Caco-2 (cell line): ENCODE measurements at regions not wholly inside any gene's neighbourhood (a gene's known extent, or its start where the extent isn't known, plus 50 kb on each side); places are given as distances from the start of the nearest gene placed in this dataset.

Experiments used
- BruUV-seq: library from RNA; stranded (reverse); fragments of 400-500 nt; replicated peaks from 2 replicates; lab custom pipeline; 2021; lab: Mats Ljungman, UMichigan
- CTCF ChIA-PET: fragments of 300-600 bp; sonication (Branson Sonifier 250); formaldehyde crosslinking; loops from one replicate; lab custom pipeline; 2022; ENCODE audit warnings: antibody characterized with exemption; lab: Charles Lee
- POLR2A ChIA-PET: fragments of 300-600 bp; sonication (Branson Sonifier 250); formaldehyde crosslinking; loops from one replicate; lab custom pipeline; 2022; ENCODE audit warnings: antibody characterized with exemption; lab: Charles Lee
- DNase-seq, 2 experiments: peaks; one replicate each; pipeline versions ENCODE4 v3.0.0 to v3.0.0-alpha.2; 2020 to 2022
- H3K27me3 ChIP-seq: replicated peaks from 2 replicates; pipeline ENCODE4 v1.6.0; 2011; ENCODE audit warnings: low read length; ENCODE audit not compliant: control insufficient read depth, insufficient read depth
- H3K36me3 ChIP-seq: 2 replicates; pipeline ENCODE4 v1.5.1; 2011; ENCODE audit warnings: low read length; ENCODE audit not compliant: control insufficient read depth, insufficient read depth
- H3K4me1 ChIP-seq: fragments of 250-450 bp; sonication (Bioruptor Pico); 2 replicates; pipeline ENCODE4 v1.5.1; 2020; ENCODE audit warnings: mild to moderate bottlenecking
- H3K4me3 ChIP-seq: 2 replicates; pipeline ENCODE4 v1.5.1; 2011; ENCODE audit warnings: low read depth, mild to moderate bottlenecking, control low read depth, low read length
- H3K9me3 ChIP-seq: fragments of 250-450 bp; sonication (Bioruptor Pico); 2 replicates; pipeline ENCODE4 v1.5.1; 2020; ENCODE audit warnings: mild to moderate bottlenecking, moderate library complexity
- H3K27ac Mint-ChIP-seq: one replicate; pipeline ENCODE4 v1.8.0; 2022; ENCODE audit warnings: mixed read lengths; ENCODE audit not compliant: unreplicated experiment
- H3K27me3 Mint-ChIP-seq: one replicate; pipeline ENCODE4 v1.8.0; 2022; ENCODE audit warnings: mixed read lengths; ENCODE audit not compliant: insufficient read depth, unreplicated experiment
- H3K36me3 Mint-ChIP-seq: one replicate; pipeline ENCODE4 v1.8.0; 2022; ENCODE audit warnings: mild to moderate bottlenecking, mixed read lengths; ENCODE audit not compliant: insufficient read depth, unreplicated experiment
- H3K4me1 Mint-ChIP-seq: one replicate; pipeline ENCODE4 v1.8.0; 2022; ENCODE audit warnings: low read depth, mixed read lengths; ENCODE audit not compliant: unreplicated experiment
- H3K4me3 Mint-ChIP-seq: one replicate; pipeline ENCODE4 v1.8.0; 2022; ENCODE audit warnings: mild to moderate bottlenecking, moderate library complexity, mixed read lengths; ENCODE audit not compliant: unreplicated experiment
- H3K9me3 Mint-ChIP-seq: one replicate; pipeline ENCODE4 v1.8.0; 2022; ENCODE audit warnings: mixed read lengths; ENCODE audit not compliant: unreplicated experiment
- CTCF ChIP-seq, 2 experiments: fragments of 200-600 bp in 1 of 2; IDR thresholded peaks; 1 replicate in 1 of 2; 2 replicates in 1 of 2; pipeline versions ENCODE4 v1.5.1 to v1.8.0; 2011 to 2022; ENCODE audit warnings: antibody characterized with exemption in 1 of 2, control low read depth in 1 of 2, inconsistent platforms in 1 of 2, low read depth in 1 of 2, low read length in 1 of 2, mild to moderate bottlenecking in 1 of 2, moderate library complexity in 1 of 2; ENCODE audit not compliant: insufficient read depth in 1 of 2, severe bottlenecking in 1 of 2, unreplicated experiment in 1 of 2
- intact Hi-C: fragments of 100-400 bp; cut with micrococcal nuclease; formaldehyde crosslinking; loops from one replicate; pipeline ENCODE4 v1.10.0; 2022; ENCODE audit not compliant: unreplicated experiment

GRCh38 chr16:13856398-13856797 is 63.6 kb upstream of the ERCC4 start:
- POLR2A ChIA-PET, result no interaction called here
- no peaks in the 10 kb centered on the region for H3K36me3 Mint-ChIP-seq
- intact Hi-C loops, result no loop called here
- H3K36me3 ChIP-seq, result no peaks in the 10 kb centered on the region
- no peak overlapping the region for H3K4me3 ChIP-seq
- no peak for TF ChIP-seq CTCF (IDR thresholded peaks at IDR 0.05; ENCODE audit: insufficient read depth in 1 of 2, low read depth in 1 of 2, low read length in 1 of 2, severe bottlenecking in 1 of 2, unreplicated experiment in 1 of 2)
- no peaks in the 10 kb centered on the region for H3K4me1 Mint-ChIP-seq
- H3K27me3 ChIP-seq, result no peaks in the 10 kb centered on the region
- H3K4me1 ChIP-seq, result no peaks in the 10 kb centered on the region
- no peak for DNase-seq
- CTCF ChIA-PET, result no interaction called here
- no TSS peak for BruUV-seq
- H3K9me3 Mint-ChIP-seq, result no peaks in the 10 kb centered on the region
- H3K27ac Mint-ChIP-seq, result no peak overlapping the region
- no peaks in the 10 kb centered on the region for H3K9me3 ChIP-seq
- H3K27me3 Mint-ChIP-seq, result peaks cover 18% of the 10 kb centered on the region
- H3K4me3 Mint-ChIP-seq, result no peak overlapping the region

- Histone ChIP-seq H3K27me3 (no peaks in the 10 kb centered on the region), H3K36me3 (no peaks in the 10 kb centered on the region), H3K9me3 (no peaks in the 10 kb centered on the region), H3K4me3 (no peak overlapping the region), H3K4me1 (no peaks in the 10 kb centered on the region)
- intact Hi-C loops, result no loop called here
- Mint-ChIP-seq H3K27me3 (peaks cover 17% of the 10 kb centered on the region), H3K27ac (no peak overlapping the region), H3K36me3 (no peaks in the 10 kb centered on the region), H3K4me1 (no peaks in the 10 kb centered on the region), H3K4me3 (no peak overlapping the region), H3K9me3 (no peaks in the 10 kb centered on the region)
- ChIA-PET POLR2A (no interaction called here), CTCF (no interaction called here)
- no TSS peak for BruUV-seq
- no peak for DNase-seq
- no peak for TF ChIP-seq CTCF (IDR thresholded peaks at IDR 0.05; ENCODE audit: insufficient read depth in 1 of 2, low read depth in 1 of 2, low read length in 1 of 2, severe bottlenecking in 1 of 2, unreplicated experiment in 1 of 2)
Measured at GRCh38 chr16:13856811-13857511, 63.0 kb upstream of the ERCC4 start.

GRCh38 chr16:13858873-13859580 is 60.9 kb upstream of the ERCC4 start:
- H3K36me3 ChIP-seq, result no peaks in the 10 kb centered on the region
- H3K4me1 ChIP-seq, result no peaks in the 10 kb centered on the region
- H3K4me1 Mint-ChIP-seq, result no peaks in the 10 kb centered on the region
- ChIA-PET POLR2A (no interaction called here), CTCF (no interaction called here)
- H3K27me3 Mint-ChIP-seq, result peaks cover 18% of the 10 kb centered on the region
- no peak overlapping the region for H3K4me3 ChIP-seq
- intact Hi-C loops, result no loop called here
- H3K4me3 Mint-ChIP-seq, result no peak overlapping the region
- H3K9me3 ChIP-seq, result no peaks in the 10 kb centered on the region; the same call in 1 of the 2 replicates
- H3K36me3 Mint-ChIP-seq, result no peaks in the 10 kb centered on the region
- peaks cover 7% of the 10 kb centered on the region for H3K9me3 Mint-ChIP-seq
- BruUV-seq, result no TSS peak
- H3K27ac Mint-ChIP-seq, result no peak overlapping the region
- no peak for TF ChIP-seq CTCF (IDR thresholded peaks at IDR 0.05; ENCODE audit: insufficient read depth in 1 of 2, low read depth in 1 of 2, low read length in 1 of 2, severe bottlenecking in 1 of 2, unreplicated experiment in 1 of 2)
- no peaks in the 10 kb centered on the region for H3K27me3 ChIP-seq
- no peak for DNase-seq
